ENCODE measurements at regions not wholly inside any gene's neighbourhood (a gene's known extent, or its start where the extent isn't known, plus 50 kb on each side); places are given as distances from the start of the nearest gene placed in this dataset.
"Not testable (repeated sequence)": the region's sequence is repeated elsewhere in the genome, so short reads cannot be mapped to it uniquely, and the experiment has no call there.

DNA sequence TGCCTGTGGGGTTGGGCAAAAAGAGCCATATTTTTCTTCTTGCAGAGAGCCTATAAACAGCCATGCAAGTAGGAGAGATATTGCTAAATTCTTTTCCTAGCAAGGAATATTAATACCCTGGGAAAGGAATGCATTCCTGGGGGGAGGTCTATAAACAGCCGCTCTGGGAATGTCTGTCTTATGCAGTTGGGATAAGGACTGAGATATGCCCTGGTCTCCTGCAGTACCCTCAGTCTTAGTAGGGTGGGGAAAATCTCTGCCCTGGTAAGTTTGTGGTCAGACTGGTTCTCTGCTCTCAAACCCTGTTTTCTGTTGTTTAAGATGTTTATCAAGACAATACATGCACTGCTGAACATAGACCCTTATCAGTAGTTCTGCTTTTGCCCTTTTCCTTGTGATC is 508.3 kb downstream of the IRS1 start:
- DNase-seq = not testable (repeated sequence)

DNA sequence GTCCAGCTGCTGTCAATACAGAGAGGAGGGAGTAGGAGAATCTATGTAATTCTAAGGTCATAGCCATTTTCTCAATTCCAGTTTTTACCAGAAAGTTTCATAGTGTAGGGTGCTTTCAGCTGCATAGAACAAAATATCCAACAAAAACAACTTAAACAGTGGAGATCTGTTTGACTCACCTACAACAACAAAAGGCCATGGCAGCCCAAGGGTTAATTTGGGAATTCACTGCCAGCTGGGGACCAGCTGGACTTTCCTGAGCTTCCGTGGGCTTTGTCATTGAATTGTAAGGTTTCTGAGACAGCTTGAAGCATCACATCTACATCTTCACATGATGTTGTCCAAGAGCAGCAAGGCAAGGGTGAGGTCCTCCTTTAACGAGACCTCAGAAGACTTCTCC is 512.7 kb downstream of the IRS1 start:
- DNase-seq = no peak

DNA sequence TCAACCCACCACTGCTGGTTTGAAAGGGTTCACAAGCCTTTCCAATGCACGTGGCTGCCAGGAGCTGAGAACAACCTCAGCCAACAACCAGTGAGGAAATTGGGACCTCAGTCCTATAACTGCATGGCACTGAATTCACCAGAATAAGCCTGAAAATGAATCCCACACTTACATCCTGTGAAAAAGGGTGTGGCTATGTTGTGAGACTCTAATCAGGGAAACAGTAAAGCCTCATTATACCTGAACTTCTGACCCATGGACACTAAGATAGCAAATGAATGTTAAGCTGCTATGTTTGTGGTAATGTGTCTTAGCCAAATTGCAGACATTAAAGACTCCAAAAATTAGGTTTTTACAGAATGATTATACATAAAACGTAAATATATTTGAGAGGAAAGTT is 515.8 kb downstream of the IRS1 start:
- DNase-seq = no peak

DNA sequence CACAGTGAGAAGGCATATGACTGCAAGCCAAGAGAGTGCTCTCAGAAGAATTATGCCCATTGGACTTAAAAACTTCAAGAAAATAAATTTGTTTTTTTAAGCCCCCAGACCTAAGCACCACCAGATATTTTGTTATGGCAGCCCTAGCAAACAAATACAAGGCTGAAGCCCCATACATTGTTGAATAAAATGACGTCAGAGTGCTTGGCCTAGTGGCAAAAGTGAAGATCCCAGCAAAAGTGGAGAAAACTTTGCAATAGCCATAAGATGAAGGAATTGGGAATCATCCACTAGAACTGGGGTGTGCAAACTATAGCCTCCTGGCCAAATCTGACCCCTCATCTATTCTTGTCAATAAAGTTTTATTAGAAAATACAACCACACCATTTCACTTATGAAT is 517.5 kb downstream of the IRS1 start:
- DNase-seq = no peak

DNA sequence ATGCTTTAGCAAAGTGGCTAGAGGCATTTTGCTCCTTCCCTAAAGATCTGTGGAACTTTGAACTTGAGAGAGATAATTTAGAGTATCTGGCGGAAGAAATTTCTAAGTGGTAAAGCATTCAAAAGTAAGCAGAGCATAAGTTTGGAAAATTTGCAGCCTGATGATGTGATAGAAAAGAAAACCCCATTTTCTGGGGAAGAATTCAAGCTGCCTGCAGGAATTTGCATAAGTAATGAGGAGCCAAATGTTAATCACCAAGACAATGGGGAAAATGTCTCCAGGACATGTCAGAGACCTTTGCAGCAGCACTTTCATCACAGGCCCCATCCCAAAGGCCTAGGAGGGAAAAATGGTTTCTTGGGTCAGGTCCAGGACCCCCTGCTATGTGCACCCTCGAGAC is 519.5 kb downstream of the IRS1 start:
- DNase-seq = not testable (repeated sequence)

DNA sequence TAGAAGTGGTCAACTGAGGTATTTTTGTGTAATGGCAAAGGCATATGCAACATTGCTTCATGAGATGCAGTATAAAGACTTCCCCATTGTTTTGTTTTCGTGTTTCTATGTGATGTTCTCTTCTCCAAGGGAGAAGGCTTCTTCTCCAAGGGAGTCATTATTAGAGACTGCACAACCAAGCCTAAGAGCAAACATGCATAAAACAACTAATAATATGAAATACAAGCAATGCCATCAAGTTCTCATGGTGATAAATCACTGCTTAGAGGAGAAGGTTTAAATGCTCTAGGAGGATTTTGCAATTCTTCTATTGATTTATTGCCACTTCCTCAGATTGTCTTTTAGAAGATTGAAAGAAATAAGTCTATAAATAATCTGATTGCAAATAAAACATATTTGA is 524.4 kb downstream of the IRS1 start:
- no peak for DNase-seq

DNA sequence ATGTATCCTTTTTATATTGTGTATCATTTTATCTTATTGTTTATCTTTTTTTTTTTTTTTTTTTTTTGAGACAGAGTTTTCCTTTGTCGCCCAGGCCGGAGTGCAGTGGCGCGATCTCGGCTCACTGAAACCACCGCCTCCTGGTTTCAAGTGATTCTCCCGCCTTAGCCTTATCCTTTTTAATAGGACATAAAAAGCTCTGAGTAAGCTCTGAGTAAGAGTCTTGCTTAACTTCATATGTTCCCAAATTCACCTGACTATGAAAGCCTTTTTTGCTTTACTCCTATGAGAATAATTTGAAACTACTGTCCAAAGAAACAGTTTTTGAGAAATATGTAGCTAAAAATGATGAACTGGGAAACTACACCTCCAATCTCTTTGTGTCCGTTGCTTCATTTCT is 525.5 kb downstream of the IRS1 start:
- no peak for DNase-seq

DNA sequence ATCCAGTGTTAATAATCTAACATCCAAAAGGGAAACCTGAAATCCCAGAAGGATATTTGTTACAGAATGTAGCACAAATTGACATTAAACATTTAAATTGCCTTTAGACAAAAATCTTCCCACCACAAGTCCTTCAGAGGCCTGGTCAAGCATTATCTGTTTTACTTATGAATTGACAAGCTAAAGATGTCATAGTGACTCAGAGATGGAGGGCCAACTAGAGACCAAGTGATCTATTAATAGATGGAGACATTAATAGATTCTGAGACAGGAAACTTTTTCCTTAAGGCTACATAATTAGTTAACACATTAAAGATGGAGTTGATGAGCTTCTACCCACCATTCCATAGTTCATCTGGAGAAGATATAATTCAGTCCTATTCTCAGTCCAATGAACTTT is 526.2 kb downstream of the IRS1 start:
- no peak for DNase-seq

DNA sequence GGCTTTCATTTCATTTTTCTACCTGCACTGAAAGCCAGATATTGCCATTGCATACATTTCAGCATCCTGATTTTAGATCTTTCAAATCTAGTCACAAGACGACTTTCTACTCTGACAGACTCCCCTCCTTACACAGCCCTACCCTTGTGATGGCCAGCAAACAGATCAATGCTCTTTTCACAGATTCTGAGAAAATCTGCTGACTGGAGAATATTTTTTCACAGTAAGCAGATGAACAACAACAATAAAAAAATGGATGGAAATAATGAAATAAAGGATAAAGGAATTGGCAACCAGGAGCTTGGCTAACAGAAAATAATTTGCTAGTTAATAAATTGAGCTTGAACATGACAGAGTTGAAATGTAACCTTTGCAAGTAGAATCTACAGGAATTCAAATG is 527.2 kb downstream of the IRS1 start:
- DNase-seq = no peak

DNA sequence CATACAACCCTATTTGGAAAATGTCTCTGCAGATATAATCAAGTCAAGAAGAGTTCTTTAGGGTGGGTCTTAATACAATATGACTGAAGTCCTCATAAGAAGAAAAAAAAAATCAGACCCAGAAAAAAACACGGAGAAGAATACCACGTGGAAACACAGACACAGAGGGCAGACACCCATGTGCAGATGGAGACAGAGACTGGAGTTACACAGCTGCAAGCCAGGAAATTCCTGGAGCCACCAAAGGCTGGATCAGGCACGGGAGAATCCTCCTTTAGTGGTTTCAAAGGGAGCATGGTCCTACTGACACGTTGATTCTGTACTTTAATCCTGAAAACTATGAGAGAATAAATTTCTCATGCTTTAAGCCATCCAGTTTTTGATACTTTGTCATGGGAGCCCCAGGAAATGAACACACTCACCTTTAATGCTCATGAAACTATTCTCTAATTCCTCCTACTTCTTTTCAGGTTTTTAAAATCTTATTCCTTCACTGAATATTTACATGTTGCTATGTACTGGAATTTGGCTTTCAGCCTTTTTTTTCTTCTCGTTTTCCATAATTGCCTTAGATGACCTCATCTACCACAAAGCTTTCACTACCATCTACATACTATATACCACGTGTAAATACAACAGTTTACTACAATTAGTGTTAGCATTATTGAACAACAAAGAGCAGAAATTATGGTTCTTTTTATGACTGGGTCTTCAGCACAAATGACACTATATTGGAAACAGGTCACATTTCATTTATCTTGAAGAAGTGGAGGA is 529.1 kb downstream of the IRS1 start:
- DNase-seq = no peak

DNA sequence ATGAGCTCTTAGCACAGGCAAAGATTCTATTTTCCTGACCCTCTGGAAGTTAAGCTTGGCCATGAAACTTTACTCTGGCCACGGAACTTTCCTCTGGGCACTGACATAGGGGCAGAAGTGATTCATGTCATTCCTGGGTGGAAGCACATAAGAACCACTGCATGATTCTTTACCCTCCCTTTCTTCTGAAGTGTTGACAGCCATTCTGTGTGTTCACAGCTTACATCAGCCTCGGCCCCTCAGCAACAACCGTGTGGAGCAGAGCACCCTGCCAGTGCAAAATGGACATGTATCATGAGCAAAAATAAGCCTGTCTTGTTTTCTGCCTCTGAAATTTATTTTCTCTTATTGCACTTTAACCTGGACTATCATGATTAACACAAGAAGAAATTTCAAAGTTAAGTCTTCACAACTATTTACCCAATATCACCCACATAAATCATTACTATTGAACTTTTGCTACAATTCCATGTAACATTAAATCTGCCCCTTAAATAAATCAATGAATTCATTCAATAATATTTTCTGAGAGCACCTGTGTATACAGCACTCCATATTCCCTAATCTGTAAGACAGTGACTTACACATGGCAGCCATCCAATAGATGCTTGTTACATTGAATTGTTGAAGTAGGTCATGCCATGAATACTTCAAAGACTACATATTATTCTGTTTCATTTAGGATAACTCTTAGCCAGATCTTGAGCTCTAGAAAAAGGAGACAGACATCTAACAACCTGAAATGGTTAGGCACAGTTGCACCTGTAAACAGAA is 531.9 kb downstream of the IRS1 start:
- DNase-seq = no peak

DNA sequence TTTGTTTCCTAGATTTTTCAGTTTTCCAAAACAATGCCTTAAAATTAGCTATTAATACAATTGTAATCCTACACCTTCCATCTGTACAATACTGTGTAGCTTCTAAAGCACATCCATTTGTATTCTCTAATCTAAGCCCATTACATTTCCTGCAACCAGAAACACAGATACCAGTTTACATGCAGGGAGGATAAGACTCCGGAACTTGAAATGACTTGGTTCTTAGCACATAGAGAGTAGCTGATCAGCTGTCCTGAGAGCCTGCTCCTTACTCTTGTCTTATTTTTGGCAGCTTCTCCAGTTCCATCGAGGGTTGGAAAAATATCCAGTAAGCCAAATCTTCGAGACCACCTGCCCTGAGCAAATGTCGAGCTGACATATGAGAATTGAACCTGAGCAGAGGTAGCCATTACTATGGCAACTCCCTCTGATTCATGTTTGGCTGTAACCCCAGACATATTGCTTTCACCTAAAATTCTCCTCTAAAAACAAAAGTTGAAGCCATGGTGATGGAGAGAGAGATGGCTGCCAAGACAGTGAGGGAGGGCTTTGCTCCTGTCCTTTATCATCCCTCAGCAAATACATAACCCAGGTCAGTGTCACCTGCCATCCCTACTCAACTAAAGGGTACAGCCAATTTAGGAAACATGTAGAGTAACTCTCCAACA is 542.8 kb downstream of the IRS1 start:
- DNase-seq = no peak

DNA sequence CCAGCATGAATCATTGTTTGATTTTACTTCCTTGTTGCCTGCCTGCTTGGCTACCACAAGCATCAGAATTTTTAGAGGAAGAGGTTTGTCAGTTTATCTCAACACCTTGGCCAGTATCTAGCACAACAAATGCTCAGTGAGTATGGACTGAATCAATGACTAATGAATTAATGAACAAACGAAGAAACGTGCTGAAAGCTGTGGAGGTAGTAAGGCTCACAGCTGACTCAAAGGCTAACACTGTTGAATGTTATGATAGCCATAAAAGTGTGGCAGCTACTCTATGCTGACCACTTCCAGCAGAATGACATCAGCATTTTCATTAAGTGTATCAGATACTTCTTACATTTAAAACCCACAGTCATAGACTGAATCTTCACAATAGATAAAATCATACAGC is 543.4 kb downstream of the IRS1 start:
- DNase-seq = no peak

DNA sequence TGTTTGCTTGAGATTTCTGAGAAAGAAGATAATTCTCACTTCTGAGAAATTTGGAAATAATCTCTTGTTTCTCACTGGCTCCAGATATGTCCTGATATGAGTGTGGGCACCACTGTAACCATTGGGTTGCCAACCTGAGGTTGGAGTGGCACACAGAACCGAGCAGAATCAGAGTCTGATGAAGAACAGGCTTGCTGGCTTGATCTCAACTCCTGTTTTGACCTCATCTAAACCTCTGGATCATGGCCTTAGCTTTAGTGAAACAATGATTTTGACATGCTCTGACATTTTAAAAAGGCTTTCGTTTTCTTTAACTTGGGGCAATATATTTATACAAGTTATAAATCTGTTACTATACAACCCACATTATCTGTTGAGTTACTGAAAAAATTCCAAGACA is 548.0 kb downstream of the IRS1 start:
- DNase-seq = no peak

DNA sequence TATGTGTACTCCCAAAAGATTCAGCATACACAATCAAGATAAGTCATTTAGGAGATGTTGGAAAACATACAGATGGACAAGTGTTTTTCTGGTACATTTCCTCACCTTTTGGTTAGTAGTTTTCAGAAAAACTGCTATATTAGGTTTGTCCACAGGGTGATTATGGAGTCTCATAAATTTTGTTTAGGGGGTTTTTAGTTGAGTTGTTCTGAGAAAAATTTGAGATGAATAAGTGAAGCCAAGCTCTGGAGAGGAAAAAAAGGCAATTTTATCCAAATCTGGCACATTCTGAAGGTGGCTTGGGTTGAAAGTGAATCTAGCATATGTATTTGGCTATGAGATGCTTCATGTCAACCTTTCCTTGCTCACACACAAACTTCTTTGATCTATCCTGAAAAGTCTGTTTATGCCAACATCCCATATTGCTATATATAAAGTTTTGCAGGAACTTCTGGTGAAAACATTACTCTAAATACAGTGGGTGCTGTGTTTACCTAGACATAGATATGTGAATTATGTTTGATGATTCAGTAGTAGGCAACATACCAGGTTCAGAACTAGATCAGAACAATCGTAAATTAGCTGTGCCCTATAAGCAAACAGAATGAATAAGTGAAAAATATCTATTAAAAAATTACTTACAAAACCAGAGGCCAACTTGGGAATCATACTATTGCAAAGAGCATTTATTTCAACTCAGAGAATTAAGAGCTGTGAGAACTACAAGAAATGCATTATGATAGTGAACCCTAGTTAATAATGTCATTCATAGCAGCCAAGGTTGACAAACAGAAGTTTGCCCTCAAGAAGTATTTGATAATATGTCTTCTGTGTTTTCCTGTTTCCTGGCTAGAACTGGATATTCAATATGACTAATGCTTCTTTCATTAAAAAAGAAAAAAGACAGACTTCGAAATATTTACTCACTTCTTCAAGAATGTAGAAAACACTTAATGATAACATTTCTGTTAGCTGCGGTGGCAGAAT is 552.0 kb downstream of the IRS1 start:
- DNase-seq = no peak

DNA sequence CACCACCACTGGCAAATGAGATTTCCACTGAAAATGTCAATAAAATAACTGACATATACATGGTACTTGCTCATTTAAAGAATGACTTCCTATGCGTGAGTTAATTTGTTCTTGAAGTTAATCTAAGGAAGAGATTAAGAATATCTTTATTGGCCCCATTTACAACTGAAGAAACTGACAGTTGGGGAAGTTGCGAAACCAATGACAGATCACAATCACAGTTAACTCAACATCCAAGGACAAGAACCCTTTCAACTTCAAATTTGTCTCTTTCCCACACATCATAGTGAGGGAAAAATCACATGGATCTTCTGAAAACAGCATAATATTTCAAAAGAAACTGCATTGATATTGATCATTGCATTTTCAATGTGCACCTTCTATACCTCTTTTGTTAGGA is 565.4 kb downstream of the IRS1 start:
- no peak for DNase-seq

DNA sequence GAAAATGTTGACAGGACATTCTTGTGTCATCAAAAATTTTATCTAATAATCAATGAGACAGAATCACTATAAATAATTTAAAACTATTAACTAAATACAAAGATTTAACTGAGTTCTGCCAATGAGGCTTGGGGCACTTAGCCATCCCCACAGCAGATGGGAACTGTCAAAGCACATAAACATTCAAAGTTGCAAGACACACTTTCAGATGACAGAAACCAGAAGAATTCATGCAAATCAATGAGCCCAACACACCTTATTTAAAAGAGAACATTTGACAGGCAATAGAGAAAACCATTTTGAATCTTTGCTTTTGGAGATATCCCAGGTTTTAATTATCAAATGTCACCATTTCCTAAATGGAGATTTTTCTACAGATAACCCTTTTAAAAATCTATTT is 566.2 kb downstream of the IRS1 start:
- no peak for DNase-seq

DNA sequence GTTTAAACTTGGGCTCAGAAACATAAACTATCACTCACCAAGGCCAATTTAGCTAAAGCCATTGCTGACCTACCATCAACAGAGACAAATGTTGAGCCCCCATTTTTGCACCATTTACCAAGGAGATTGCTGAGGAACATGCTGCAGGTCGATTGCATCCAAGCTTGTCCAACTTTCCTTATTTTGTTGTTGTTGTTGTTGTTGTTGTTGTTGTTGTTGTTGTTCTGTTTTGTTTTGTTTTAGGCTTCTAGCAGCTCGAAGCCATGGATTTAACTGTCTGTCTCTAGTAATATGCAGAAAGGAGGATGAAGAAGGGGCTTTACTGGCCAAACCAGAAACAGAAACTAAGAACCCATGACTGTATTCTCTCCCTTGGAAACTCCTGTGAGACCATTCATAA is 571.5 kb downstream of the IRS1 start:
- DNase-seq = no peak

DNA sequence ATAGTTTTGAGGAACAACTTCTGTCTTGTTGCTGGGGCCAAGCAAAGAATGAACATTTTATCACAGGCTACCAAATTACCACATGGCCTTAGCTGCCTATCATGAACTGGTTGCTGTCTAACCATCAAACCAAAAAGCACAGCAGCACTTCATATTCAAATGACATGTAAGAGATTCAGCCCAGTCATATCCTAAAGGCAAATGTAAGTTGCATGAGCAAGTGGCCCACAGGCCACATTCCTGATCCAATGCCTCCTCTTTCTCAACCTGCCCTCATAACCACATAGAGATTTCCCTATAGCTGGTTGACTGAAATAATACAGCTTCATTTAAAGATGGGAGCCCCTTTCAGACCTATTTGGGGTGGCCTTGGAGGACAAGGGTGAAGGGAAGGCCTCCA is 572.3 kb downstream of the IRS1 start:
- no peak for DNase-seq

DNA sequence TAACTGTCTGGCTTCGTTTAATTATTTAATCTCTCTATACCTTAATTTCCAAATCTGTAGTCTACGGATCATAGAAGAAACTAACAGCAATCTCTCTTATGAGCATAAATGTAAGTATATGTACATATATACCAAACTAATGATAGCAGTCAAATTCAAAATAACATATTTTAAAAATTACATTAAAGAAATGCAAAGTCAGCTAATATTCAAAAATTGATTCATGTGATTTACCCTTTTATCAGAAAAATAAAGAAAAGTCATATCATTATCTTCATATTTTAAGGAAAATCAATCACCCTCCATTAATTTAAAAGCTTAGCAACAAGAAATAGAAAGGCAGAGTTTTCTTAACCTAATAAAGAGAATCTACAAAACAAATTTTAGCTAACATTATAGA is 575.9 kb downstream of the IRS1 start:
- DNase-seq = no peak

DNA sequence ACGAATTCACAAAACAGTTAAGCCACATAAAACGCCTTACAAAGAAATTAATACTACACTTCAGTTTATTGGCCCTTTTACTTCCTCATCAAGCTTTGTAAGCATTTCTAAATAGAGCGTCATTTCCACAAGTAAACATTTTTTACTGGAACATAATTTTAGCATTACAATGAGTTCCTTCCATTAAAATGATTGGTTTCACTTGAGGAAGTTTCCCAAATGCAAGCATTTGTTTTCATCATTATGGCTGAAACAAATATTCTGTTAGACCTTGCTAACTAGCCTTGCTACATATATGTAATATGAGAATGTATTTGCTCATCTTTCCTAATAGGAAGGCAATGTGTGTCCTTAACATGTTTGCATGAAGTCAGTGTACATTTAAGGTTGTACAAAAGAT is 579.1 kb downstream of the IRS1 start:
- DNase-seq = no peak

Measured in amygdala (tissue), 56 donors.